PC-3 (cell line): ENCODE measurements at regions not wholly inside any gene's neighbourhood (a gene's known extent, or its start where the extent isn't known, plus 50 kb on each side); places are given as distances from the start of the nearest gene placed in this dataset.

ENCODE experiments used
- EZH2 ChIP-seq: fragments of 300-600 bp; sonication (generic); IDR thresholded peaks from one replicate; pipeline ENCODE4 v1.6.1; 2017; ENCODE audit warnings: antibody characterized with exemption, mild to moderate bottlenecking, low read length; ENCODE audit not compliant: unreplicated experiment
- EZH2phosphoT487 ChIP-seq: fragments of 300-600 bp; sonication (generic); IDR thresholded peaks from 2 replicates; pipeline ENCODE4 v1.6.1; 2018; ENCODE audit warnings: mild to moderate bottlenecking, antibody characterized with exemption, low read length, borderline replicate concordance
- TF ChIP-seq, protein P1 (sequence below): fragments of 300-600 bp; sonication (generic); conservative IDR thresholded peaks from 2 replicates; pipeline ENCODE4 v1.5.1; 2017; ENCODE audit warnings: antibody characterized with exemption, low read depth, mild to moderate bottlenecking, low read length

GRCh38 chr4:8690216-8691150 is 97.9 kb downstream of the CPZ start:
- TF ChIP-seq, protein P1, sequence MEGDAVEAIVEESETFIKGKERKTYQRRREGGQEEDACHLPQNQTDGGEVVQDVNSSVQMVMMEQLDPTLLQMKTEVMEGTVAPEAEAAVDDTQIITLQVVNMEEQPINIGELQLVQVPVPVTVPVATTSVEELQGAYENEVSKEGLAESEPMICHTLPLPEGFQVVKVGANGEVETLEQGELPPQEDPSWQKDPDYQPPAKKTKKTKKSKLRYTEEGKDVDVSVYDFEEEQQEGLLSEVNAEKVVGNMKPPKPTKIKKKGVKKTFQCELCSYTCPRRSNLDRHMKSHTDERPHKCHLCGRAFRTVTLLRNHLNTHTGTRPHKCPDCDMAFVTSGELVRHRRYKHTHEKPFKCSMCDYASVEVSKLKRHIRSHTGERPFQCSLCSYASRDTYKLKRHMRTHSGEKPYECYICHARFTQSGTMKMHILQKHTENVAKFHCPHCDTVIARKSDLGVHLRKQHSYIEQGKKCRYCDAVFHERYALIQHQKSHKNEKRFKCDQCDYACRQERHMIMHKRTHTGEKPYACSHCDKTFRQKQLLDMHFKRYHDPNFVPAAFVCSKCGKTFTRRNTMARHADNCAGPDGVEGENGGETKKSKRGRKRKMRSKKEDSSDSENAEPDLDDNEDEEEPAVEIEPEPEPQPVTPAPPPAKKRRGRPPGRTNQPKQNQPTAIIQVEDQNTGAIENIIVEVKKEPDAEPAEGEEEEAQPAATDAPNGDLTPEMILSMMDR: no peak
- TF ChIP-seq EZH2 (no peak), EZH2phosphoT487 (no peak)
